ENCODE measurements at regions not wholly inside any gene's neighbourhood (a gene's known extent, or its start where the extent isn't known, plus 50 kb on each side); places are given as distances from the start of the nearest gene placed in this dataset.

DNA sequence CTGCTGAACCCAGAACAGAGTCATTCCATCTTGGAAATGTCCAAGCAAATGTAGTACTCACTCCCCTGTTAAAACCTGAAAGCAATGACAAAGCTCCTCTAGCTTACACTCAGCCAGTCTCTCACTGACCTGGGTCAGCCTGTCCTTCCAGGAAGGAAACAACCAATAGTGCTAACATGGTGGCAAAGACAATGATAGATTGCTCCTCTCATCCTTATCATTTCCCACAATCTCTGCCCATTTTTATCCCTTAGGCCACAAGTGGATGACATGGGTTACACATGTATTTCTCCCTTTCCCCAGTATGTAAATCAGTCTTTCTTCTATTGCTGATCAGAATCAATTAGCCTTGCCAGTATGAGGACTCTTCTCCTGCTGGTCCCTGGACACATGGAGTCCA is 154.6 kb upstream of the SESN3 start (continued):
- TF ChIP-seq FOXP1 (CRISPR knock-in tag; IDR thresholded peaks at IDR 0.05; ENCODE audit: borderline replicate concordance) (no peak), NR2C2 (CRISPR knock-in tag; IDR thresholded peaks at IDR 0.05) (no peak), KAT7 (CRISPR knock-in tag; IDR thresholded peaks at IDR 0.05; ENCODE audit: borderline replicate concordance) (no peak), ZBTB21 (CRISPR knock-in tag; IDR thresholded peaks at IDR 0.05; ENCODE audit: borderline replicate concordance) (no peak), GRHL2 (CRISPR knock-in tag; IDR thresholded peaks at IDR 0.05; ENCODE audit: insufficient replicate concordance, severe bottlenecking) (no peak), TEAD4 (CRISPR knock-in tag; IDR thresholded peaks at IDR 0.05) (no peak), FOXK1 (CRISPR knock-in tag; IDR thresholded peaks at IDR 0.05) (no peak)

DNA sequence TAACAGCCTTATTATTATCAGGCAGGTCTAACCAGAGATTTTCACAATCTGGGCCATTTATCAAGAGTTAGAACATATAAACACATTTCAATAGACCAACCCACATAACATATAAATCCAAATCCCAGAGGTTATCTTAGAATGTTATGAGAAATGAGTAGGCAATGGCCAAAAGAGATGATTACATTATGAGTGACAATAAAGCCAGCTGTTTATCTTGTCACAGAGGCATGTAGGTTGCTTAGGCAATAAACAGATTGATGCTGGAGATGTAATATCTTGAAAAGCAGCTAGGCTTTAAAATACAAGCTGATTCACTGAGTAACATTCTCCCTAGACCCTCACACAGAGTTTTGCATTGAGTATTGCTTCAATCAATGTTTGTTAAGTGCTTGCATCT is 148.5 kb upstream of the SESN3 start:
- DNase-seq (ENCODE audit: low spot score): no peak
- no peak for ATAC-seq
- TF ChIP-seq ZNF121 (CRISPR knock-in tag; IDR thresholded peaks at IDR 0.05) (no peak), TEAD1 (CRISPR knock-in tag; IDR thresholded peaks at IDR 0.05) (no peak)
- TF ChIP-seq, protein P1, sequence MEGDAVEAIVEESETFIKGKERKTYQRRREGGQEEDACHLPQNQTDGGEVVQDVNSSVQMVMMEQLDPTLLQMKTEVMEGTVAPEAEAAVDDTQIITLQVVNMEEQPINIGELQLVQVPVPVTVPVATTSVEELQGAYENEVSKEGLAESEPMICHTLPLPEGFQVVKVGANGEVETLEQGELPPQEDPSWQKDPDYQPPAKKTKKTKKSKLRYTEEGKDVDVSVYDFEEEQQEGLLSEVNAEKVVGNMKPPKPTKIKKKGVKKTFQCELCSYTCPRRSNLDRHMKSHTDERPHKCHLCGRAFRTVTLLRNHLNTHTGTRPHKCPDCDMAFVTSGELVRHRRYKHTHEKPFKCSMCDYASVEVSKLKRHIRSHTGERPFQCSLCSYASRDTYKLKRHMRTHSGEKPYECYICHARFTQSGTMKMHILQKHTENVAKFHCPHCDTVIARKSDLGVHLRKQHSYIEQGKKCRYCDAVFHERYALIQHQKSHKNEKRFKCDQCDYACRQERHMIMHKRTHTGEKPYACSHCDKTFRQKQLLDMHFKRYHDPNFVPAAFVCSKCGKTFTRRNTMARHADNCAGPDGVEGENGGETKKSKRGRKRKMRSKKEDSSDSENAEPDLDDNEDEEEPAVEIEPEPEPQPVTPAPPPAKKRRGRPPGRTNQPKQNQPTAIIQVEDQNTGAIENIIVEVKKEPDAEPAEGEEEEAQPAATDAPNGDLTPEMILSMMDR (IDR thresholded peaks at IDR 0.05): no peak
- H3K27ac Mint-ChIP-seq: no peak overlapping the region
- no peak overlapping the region for H3K4me3 Mint-ChIP-seq
- ChIA-PET POLR2A (no interaction called here), CTCF (interaction anchor here (0.7 to 1.4 kb wide), 5 partner anchors 9 to 326 kb away, joined by 3 to 5 read pairs (median 4); partner anchors contain the start of gene ENDOD1)
- no peaks in the 10 kb centered on the region for H3K36me3 Mint-ChIP-seq
- no peaks in the 10 kb centered on the region for H3K9me3 Mint-ChIP-seq
- H3K27me3 Mint-ChIP-seq (ENCODE audit: low read depth): peaks cover 2% of the 10 kb centered on the region
- peaks cover 32% of the 10 kb centered on the region for H3K4me1 Mint-ChIP-seq

DNA sequence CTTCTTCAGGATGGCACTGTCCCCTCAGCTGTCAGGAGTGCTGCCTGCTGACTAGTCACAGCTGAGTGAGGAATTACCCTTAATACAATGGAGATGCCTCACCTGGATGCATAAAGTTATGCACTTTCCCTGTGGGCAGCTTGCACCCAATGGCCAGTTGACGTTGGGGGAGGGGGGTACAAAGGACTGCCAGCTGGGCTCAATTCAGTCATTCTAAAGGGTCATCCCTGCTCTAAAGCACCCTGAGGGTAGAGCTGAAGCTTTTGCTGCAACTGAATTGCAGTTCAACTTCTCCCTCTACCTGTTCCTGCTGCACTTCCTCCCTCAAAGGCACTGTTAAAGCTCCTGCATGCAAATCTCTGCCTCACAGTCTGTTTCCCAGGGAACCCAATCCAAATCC is 147.8 kb upstream of the SESN3 start:
- Mint-ChIP-seq H3K4me3 (no peak overlapping the region), H3K4me1 (peaks cover 37% of the 10 kb centered on the region), H3K27ac (no peak overlapping the region), H3K9me3 (no peaks in the 10 kb centered on the region), H3K27me3 (ENCODE audit: low read depth) (peaks cover 2% of the 10 kb centered on the region), H3K36me3 (no peaks in the 10 kb centered on the region)
- no peak for TF ChIP-seq IRF2 (CRISPR knock-in tag; IDR thresholded peaks at IDR 0.05; ENCODE audit: borderline replicate concordance, low read depth)
- 0 out of 2 replicates have a peak, but pooled peaks have one; percentile 36 for TF ChIP-seq ETV6 (CRISPR knock-in tag; IDR thresholded peaks at IDR 0.05)
- TF ChIP-seq SP1 (CRISPR knock-in tag; conservative IDR thresholded peaks at IDR 0.05): peak; percentile 49; the same call in 1 of the 2 replicates
- TF ChIP-seq ATF1 (CRISPR knock-in tag; IDR thresholded peaks at IDR 0.05): no peak
- 0 out of 2 replicates have a peak, but pooled peaks have one; percentile 22 for TF ChIP-seq FOXK1 (CRISPR knock-in tag; IDR thresholded peaks at IDR 0.05)
- peak; percentile 65; the same call in 1 of the 2 replicates for TF ChIP-seq TEAD1 (CRISPR knock-in tag; IDR thresholded peaks at IDR 0.05)
- peak; percentile 63; the same call in 1 of the 2 replicates for TF ChIP-seq ZNF423 (CRISPR knock-in tag; IDR thresholded peaks at IDR 0.05)
- TF ChIP-seq, protein P2, sequence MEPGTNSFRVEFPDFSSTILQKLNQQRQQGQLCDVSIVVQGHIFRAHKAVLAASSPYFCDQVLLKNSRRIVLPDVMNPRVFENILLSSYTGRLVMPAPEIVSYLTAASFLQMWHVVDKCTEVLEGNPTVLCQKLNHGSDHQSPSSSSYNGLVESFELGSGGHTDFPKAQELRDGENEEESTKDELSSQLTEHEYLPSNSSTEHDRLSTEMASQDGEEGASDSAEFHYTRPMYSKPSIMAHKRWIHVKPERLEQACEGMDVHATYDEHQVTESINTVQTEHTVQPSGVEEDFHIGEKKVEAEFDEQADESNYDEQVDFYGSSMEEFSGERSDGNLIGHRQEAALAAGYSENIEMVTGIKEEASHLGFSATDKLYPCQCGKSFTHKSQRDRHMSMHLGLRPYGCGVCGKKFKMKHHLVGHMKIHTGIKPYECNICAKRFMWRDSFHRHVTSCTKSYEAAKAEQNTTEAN (CRISPR knock-in tag; IDR thresholded peaks at IDR 0.05): no peak
- POLR2A ChIA-PET: no interaction called here
- CTCF ChIA-PET: interaction anchor here (0.7 to 1.4 kb wide), 6 partner anchors 8 to 326 kb away, joined by 3 to 5 read pairs (median 4); partner anchors contain the start of gene ENDOD1
- ATAC-seq: peak; percentile 82
- no peak for DNase-seq (ENCODE audit: low spot score)

DNA sequence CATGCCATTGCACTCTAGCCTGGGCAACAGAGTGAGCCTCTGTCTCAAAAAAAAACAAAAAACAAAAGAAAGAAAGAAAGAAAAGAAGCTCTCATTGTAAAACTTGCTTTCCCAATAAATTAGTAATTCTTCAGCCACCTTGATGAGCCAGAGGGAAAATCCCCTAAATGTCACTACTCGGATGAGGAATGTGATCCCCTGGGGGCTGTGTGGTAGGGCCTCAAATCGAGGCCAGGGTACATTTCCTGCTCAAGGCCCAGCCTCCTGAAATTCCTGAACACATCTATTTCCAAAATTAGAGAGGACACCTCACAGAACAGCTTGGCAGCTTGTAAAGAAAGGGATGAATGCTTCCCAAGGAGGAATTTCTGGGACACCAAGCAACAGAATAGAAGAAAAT is 147.1 kb upstream of the SESN3 start:
- POLR2A ChIA-PET: no interaction called here
- no peak for DNase-seq (ENCODE audit: low spot score)
- CTCF ChIA-PET: interaction anchor here (0.7 to 1.4 kb wide), 4 partner anchors 11 to 327 kb away, joined by 3 to 5 read pairs (median 4); no protein-coding TSS in a partner anchor
- no peak for TF ChIP-seq ZNF396 (CRISPR knock-in tag; IDR thresholded peaks at IDR 0.05; ENCODE audit: borderline replicate concordance)
- TF ChIP-seq, protein P3, sequence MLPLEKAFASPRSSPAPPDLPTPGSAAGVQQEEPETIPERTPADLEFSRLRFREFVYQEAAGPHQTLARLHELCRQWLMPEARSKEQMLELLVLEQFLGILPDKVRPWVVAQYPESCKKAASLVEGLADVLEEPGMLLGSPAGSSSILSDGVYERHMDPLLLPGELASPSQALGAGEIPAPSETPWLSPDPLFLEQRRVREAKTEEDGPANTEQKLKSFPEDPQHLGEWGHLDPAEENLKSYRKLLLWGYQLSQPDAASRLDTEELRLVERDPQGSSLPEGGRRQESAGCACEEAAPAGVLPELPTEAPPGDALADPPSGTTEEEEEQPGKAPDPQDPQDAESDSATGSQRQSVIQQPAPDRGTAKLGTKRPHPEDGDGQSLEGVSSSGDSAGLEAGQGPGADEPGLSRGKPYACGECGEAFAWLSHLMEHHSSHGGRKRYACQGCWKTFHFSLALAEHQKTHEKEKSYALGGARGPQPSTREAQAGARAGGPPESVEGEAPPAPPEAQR (CRISPR knock-in tag; IDR thresholded peaks at IDR 0.05): no peak
- no peaks in the 10 kb centered on the region for H3K36me3 Mint-ChIP-seq
- no peaks in the 10 kb centered on the region for H3K9me3 Mint-ChIP-seq
- H3K27ac Mint-ChIP-seq: no peak overlapping the region
- ATAC-seq: no peak
- peaks cover 2% of the 10 kb centered on the region for H3K27me3 Mint-ChIP-seq (ENCODE audit: low read depth)
- H3K4me1 Mint-ChIP-seq: peaks cover 38% of the 10 kb centered on the region
- no peak overlapping the region for H3K4me3 Mint-ChIP-seq

Data from WTC11 (cell line).